SK-N-SH (cell line): ENCODE measurements at regions not wholly inside any gene's neighbourhood (a gene's known extent, or its start where the extent isn't known, plus 50 kb on each side); places are given as distances from the start of the nearest gene placed in this dataset.

Source experiments
- CTCF ChIA-PET: fragments of 300-600, 350-600 bp; formaldehyde crosslinking; extraction: SDS; loops from one replicate; lab custom pipeline; 2021; lab: Yijun Ruan, JAX
- POLR2A ChIA-PET: fragments of 350-600 bp; sonication (Branson Sonifier 250); formaldehyde crosslinking; extraction: SDS; loops from one replicate; lab custom pipeline; 2020; ENCODE audit warnings: antibody characterized with exemption, inconsistent platforms; lab: Yijun Ruan, JAX
- DNase-seq: peaks from one replicate; pipeline ENCODE4 v3.0.0; 2012
- H2AFZ ChIP-seq: fragments of 200-600 bp; sonication (generic); 2 replicates; pipeline ENCODE4 v1.8.1; 2016; ENCODE audit warnings: antibody characterized with exemption, mild to moderate bottlenecking, low read depth
- H3F3A ChIP-seq: fragments of 200-600 bp; sonication (generic); replicated peaks from 2 replicates; pipeline ENCODE3; 2016; ENCODE audit warnings: antibody characterized with exemption, mild to moderate bottlenecking; ENCODE audit not compliant: insufficient read depth
- H3K27ac ChIP-seq, 2 experiments: fragments of 200-500 bp in 1 of 2; fragments of 200-600 bp in 1 of 2; sonication (Bioruptor generic) in 1 of 2; sonication (generic), shearing (Covaris generic) in 1 of 2; 2 replicates each; pipeline versions ENCODE4 v1.5.1 to v1.6.1; 2014 to 2016; ENCODE audit warnings: low read depth in 2 of 2, inconsistent platforms in 1 of 2, low read length in 1 of 2, mild to moderate bottlenecking in 1 of 2, mixed read lengths in 1 of 2
- H3K27me3 ChIP-seq: fragments of 200-600 bp; sonication (generic), shearing (Covaris generic); 2 replicates; pipeline ENCODE4 v1.6.1; 2016; ENCODE audit warnings: mixed run types; ENCODE audit not compliant: insufficient read depth
- H3K36me3 ChIP-seq, 2 experiments: fragments of 200-500 bp in 1 of 2; fragments of 200-600 bp in 1 of 2; sonication (Bioruptor generic) in 1 of 2; sonication (generic) in 1 of 2; replicated peaks in 1 of 2; 2 replicates each; pipeline versions ENCODE3 to v1.5.1; 2014 to 2016; ENCODE audit warnings: low read length in 1 of 2, mild to moderate bottlenecking in 1 of 2; ENCODE audit not compliant: insufficient read depth in 2 of 2, control insufficient read depth in 1 of 2
- H3K4me1 ChIP-seq, 2 experiments: fragments of 200-500 bp in 1 of 2; fragments of 200-600 bp in 1 of 2; sonication (Bioruptor generic) in 1 of 2; sonication (generic), shearing (Covaris generic) in 1 of 2; 2 replicates each; pipeline versions ENCODE4 v1.5.1 to v1.6.1; 2014 to 2016; ENCODE audit warnings: low read depth in 1 of 2, low read length in 1 of 2, mixed run types in 1 of 2; ENCODE audit not compliant: insufficient read depth in 2 of 2, control insufficient read depth in 1 of 2
- H3K4me2 ChIP-seq: fragments of 200-600 bp; sonication (generic), shearing (Covaris generic); 2 replicates; pipeline ENCODE4 v1.6.1; 2017; ENCODE audit warnings: mixed run types
- H3K4me3 ChIP-seq, 2 experiments: fragments of 200-500 bp in 1 of 2; fragments of 200-600 bp in 1 of 2; sonication (Bioruptor generic) in 1 of 2; sonication (generic), shearing (Covaris generic) in 1 of 2; 2 replicates each; pipeline versions ENCODE4 v1.5.1 to v1.8.1; 2014 to 2016; ENCODE audit warnings: low read depth in 2 of 2, inconsistent platforms in 1 of 2, low read length in 1 of 2, mild to moderate bottlenecking in 1 of 2, mixed read lengths in 1 of 2, moderate library complexity in 1 of 2
- H3K79me2 ChIP-seq: fragments of 200-600 bp; sonication (generic); 2 replicates; pipeline ENCODE4 v1.8.1; 2017; ENCODE audit warnings: mild to moderate bottlenecking; ENCODE audit not compliant: insufficient read depth
- H3K9ac ChIP-seq: fragments of 200-600 bp; sonication (generic); 2 replicates; pipeline ENCODE4 v1.6.1; 2017; ENCODE audit warnings: mixed run types
- H3K9me2 ChIP-seq: fragments of 200-600 bp; sonication (generic); 2 replicates; pipeline ENCODE4 v1.6.1; 2017; ENCODE audit warnings: mixed run types
- H3K9me3 ChIP-seq: fragments of 200-600 bp; sonication (generic); 2 replicates; pipeline ENCODE4 v1.6.1; 2017; ENCODE audit warnings: mixed run types, mild to moderate bottlenecking, moderate library complexity
- H4K20me1 ChIP-seq: fragments of 200-600 bp; sonication (generic); 2 replicates; pipeline ENCODE4 v1.6.1; 2017; ENCODE audit warnings: mild to moderate bottlenecking, mixed run types; ENCODE audit not compliant: insufficient read depth
- CHD2 ChIP-seq: fragments of 150-350 bp; IDR thresholded peaks from 2 replicates; pipeline ENCODE4 v1.6.1; 2018; ENCODE audit warnings: low read length; ENCODE audit not compliant: partially characterized antibody
- CTCF ChIP-seq: fragments of 200-600 bp; sonication (generic); IDR thresholded peaks from 2 replicates; pipeline ENCODE4 v1.6.1; 2017; ENCODE audit warnings: antibody characterized with exemption, mild to moderate bottlenecking, moderate library complexity
- ELF1 ChIP-seq: IDR thresholded peaks from 2 replicates; pipeline ENCODE4 v1.4.0; 2012
- EP300 ChIP-seq, 2 experiments: IDR thresholded peaks; 2 replicates each; pipeline versions ENCODE4 v1.4.0 to v1.6.1; 2012; ENCODE audit warnings: borderline replicate concordance in 1 of 2, low read depth in 1 of 2, low read length in 1 of 2
- JUND ChIP-seq: IDR thresholded peaks from 2 replicates; pipeline ENCODE4 v1.4.0; 2012
- NRF1 ChIP-seq: IDR thresholded peaks from 2 replicates; pipeline ENCODE4 v1.6.1; 2012; ENCODE audit warnings: low read depth, mild to moderate bottlenecking, low read length
- PBX3 ChIP-seq: IDR thresholded peaks from 2 replicates; pipeline ENCODE4; 2012
- RAD21 ChIP-seq: IDR thresholded peaks from 2 replicates; pipeline ENCODE4 v1.6.1; 2012; ENCODE audit warnings: mild to moderate bottlenecking, low read length
- RCOR1 ChIP-seq: fragments of 150-350 bp; IDR thresholded peaks from 2 replicates; pipeline ENCODE4 v1.6.1; 2017; ENCODE audit warnings: antibody characterized with exemption, low read length
- RFX5 ChIP-seq: IDR thresholded peaks from 2 replicates; pipeline ENCODE4 v1.6.1; 2012; ENCODE audit warnings: mild to moderate bottlenecking, improper control_type of control experiment, low read length
- RXRA ChIP-seq: IDR thresholded peaks from 2 replicates; pipeline ENCODE4 v1.4.0; 2012; ENCODE audit warnings: low read depth, mild to moderate bottlenecking, borderline replicate concordance
- SMC3 ChIP-seq: IDR thresholded peaks from 2 replicates; pipeline ENCODE4 v1.6.1; 2012; ENCODE audit warnings: low read depth, low read length, improper control_type of control experiment
- TAF1 ChIP-seq: IDR thresholded peaks from 2 replicates; pipeline ENCODE4 v1.6.1; 2012; ENCODE audit warnings: low read depth, mild to moderate bottlenecking, low read length, moderate library complexity, borderline replicate concordance
- TCF12 ChIP-seq: IDR thresholded peaks from 2 replicates; pipeline ENCODE4 v1.4.0; 2012
- YY1 ChIP-seq: IDR thresholded peaks from 2 replicates; pipeline ENCODE4 v1.4.0; 2012; ENCODE audit warnings: low read depth, mild to moderate bottlenecking
- WGBS: methylation state at CpG from one replicate; pipeline ENCODE4 v1.1.6; 2017; ENCODE audit warnings: low lambda C conversion rate; 5-methylcytosine and 5-hydroxymethylcytosine counted together
- TF ChIP-seq, protein P1 (sequence below): fragments of 150-350 bp; IDR thresholded peaks from 2 replicates; pipeline ENCODE4 v1.6.1; 2017; ENCODE audit warnings: antibody characterized with exemption, low read length, low read depth, borderline replicate concordance

DNA sequence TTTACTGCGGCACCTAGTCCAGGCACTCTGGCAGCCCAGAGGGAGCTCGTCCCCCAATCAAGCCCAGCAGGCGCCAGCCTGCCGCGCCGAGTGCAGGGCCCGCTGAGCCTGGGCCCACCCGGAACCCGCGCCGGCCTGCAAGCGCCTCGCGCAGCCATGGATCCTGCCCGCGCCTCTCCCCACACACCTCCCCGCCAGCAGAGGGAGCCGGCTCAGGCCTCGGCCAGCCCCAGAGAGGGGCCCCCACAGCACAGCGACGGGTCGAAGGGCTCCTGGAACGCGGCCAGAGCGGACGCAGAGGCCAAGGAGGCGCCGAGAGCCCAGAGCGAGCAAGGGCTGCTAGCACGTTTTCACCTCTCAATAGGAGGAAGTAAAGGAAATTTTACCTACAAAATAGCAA is 767.0 kb downstream of the MRPL39 start (continued):
- TF ChIP-seq CTCF, result no peak

- 74% methylated on average over 1 of the region's 1 CpG for WGBS
- peaks cover 0 to 15% of the 10 kb centered on the region in 2 experiments; a peak in 2 of 4 replicates for H3K4me1 ChIP-seq
- no peak for DNase-seq
- H3K27me3 ChIP-seq, result no peaks in the 10 kb centered on the region
- no peaks in the 10 kb centered on the region for H4K20me1 ChIP-seq
- ChIA-PET POLR2A (no interaction called here), CTCF (no interaction called here)
- TF ChIP-seq NRF1 (no peak), TCF12 (no peak), CHD2 (no peak), YY1 (no peak), RFX5 (no peak), RXRA (no peak), PBX3 (no peak)
- H3K9ac ChIP-seq, result no peak overlapping the region
- no peak overlapping the region for H3K4me3 ChIP-seq
- H3K9me3 ChIP-seq, result no peaks in the 10 kb centered on the region
- H3K79me2 ChIP-seq, result no peaks in the 10 kb centered on the region
- no peak overlapping the region for H3K4me2 ChIP-seq
- H2AFZ ChIP-seq, result no peak overlapping the region
- H3K27ac ChIP-seq, result no peak overlapping the region
- no peaks in the 10 kb centered on the region for H3K36me3 ChIP-seq
- no peaks in the 10 kb centered on the region for H3F3A ChIP-seq
- no peaks in the 10 kb centered on the region for H3K9me2 ChIP-seq
Observed at GRCh38 chr21:24832961-24833360, 774.3 kb downstream of the MRPL39 start.

- no peaks in the 10 kb centered on the region for H3K79me2 ChIP-seq
- no peaks in the 10 kb centered on the region for H3K27me3 ChIP-seq
- no peak overlapping the region for H3K4me2 ChIP-seq
- POLR2A ChIA-PET, result no interaction called here
- H3K4me1 ChIP-seq, result peaks cover 0 to 18% of the 10 kb centered on the region in 2 experiments; a peak in 2 of 4 replicates
- no peaks in the 10 kb centered on the region for H3K9me2 ChIP-seq
- peak overlapping the region; percentile 77 for H2AFZ ChIP-seq
- H3K9me3 ChIP-seq, result no peaks in the 10 kb centered on the region
- TF ChIP-seq RCOR1 (no peak), ELF1 (no peak), SMC3 (no peak), RAD21 (no peak), EP300 (IDR thresholded peaks at IDR 0.05; ENCODE audit: borderline replicate concordance in 1 of 2, low read depth in 1 of 2, low read length in 1 of 2) (no peak), TAF1 (no peak), CHD2 (no peak), JUND (no peak), TCF12 (no peak), NRF1 (no peak)
- TF ChIP-seq, protein P1, sequence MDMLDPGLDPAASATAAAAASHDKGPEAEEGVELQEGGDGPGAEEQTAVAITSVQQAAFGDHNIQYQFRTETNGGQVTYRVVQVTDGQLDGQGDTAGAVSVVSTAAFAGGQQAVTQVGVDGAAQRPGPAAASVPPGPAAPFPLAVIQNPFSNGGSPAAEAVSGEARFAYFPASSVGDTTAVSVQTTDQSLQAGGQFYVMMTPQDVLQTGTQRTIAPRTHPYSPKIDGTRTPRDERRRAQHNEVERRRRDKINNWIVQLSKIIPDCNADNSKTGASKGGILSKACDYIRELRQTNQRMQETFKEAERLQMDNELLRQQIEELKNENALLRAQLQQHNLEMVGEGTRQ, result no peak
- TF ChIP-seq, all 33 proteins: peak for 0
- CTCF ChIA-PET, result interaction anchor here (0.6 to 1.4 kb wide), 6 partner anchors 10 to 484 kb away, joined by 3 read pairs; no protein-coding TSS in a partner anchor
- 40% methylated on average over 1 of the region's 1 CpG for WGBS
- peak; percentile 8 for DNase-seq
- Histone ChIP-seq H3K36me3 (no peaks in the 10 kb centered on the region), H3K4me3 (no peak overlapping the region), H3K9ac (no peak overlapping the region), H3K27ac (peak overlapping the region in 1 of 2 experiments; percentile 51; a peak in 1 of 4 replicates), H3F3A (no peaks in the 10 kb centered on the region), H4K20me1 (no peaks in the 10 kb centered on the region)
Observed at GRCh38 chr21:24829397-24829796, 777.9 kb downstream of the MRPL39 start.
